GM19035 (cell line): ENCODE measurements at regions not wholly inside any gene's neighbourhood (a gene's known extent, or its start where the extent isn't known, plus 50 kb on each side); places are given as distances from the start of the nearest gene placed in this dataset.

Source experiments
- ATAC-seq: cut with Tn5 transposase; IDR thresholded peaks from one replicate; pipeline ENCODE4 v1.9.1; 2021; ENCODE audit not compliant: unreplicated experiment

DNA sequence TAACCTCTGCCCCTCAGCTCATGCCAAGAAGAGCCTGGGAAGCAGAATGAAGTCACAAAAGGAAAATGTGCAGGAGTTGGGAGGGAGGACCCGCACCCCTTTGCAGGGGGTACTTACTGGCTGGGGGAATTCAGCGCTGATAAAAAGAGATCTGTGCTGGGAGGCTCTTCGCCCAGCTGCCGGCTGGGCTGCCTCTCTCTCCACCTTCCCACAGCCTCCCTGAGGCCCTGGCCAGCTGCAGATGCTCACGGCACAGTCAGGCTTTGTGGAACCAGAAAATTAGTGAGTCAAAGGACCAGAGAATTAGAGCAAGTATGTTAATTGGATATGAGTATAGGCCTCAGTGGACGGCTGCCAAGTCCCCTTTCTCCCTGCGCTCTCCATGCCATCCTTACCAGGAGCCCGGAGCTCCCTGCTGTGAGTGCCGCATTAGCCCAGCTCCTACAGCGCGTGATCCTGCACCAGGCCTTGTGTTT, 181.7 kb upstream of the SH3BP4 start:
- ATAC-seq, result no peak

DNA sequence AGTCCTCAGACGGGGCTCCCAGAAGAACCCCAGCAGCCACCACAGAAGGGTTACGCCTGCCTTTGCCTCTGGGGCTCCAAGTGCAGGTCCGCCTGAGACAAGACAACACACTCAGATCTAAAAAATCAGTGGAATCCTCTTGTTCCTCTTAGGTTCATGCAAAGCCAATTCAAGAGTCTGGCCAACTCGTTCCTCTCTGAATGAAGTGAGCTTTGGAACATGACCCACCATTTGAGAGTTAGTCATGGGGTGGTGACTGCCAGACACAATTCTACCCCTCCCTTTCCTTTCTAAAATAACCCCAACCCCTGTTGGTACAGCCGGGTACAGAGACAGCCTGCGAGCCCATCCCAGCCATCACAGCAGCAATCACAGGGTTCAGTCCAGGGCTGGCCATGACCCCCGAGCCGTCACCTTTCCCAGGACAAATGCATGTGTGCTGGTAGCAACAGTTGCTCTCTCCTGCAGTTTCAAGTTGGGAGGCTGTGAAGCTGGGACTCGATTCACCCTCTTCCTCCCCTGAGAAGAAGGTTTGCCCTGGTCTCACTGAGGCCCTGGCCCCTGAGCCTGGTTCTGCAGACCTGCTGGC, 183.1 kb upstream of the SH3BP4 start:
- ATAC-seq, result no peak

DNA sequence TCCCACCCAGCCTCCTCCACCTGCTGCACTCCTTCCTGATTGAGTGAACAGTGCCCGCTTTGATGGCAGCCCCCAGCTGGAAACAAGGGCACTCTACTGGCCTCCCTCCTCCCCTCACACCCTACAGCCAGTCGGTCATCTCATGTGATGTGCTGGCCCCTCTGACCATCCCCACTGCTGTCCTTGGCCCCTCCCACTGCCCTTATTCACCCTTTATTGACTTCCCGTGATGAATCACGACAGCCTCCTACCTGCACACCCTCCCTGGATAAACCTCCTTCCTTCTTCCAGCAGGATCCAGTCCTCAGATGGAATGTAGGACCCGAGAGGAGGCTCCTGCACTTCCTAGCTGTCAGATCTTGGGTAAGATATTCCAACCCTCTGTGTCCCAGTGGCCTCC, 186.5 kb upstream of the SH3BP4 start:
- no peak for ATAC-seq

DNA sequence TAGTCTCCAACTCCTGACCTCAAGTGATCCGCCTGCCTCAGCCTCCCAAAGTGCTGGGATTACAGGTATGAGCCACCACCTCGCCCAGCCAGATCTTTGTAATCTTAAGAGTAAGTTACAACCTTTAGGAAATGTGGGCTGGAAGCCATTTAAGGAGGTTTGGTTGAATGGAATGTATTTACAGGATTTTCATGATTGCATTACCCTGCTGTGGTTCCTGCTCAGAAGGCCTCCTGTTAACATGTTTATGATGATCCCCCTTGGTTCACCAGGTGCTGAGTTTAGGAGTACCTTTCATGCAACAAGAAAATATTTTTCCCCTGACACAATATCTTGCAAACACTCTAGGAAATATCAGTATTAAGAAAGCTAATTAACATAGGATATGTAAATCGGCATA, 187.4 kb upstream of the SH3BP4 start:
- ATAC-seq, result no peak

DNA sequence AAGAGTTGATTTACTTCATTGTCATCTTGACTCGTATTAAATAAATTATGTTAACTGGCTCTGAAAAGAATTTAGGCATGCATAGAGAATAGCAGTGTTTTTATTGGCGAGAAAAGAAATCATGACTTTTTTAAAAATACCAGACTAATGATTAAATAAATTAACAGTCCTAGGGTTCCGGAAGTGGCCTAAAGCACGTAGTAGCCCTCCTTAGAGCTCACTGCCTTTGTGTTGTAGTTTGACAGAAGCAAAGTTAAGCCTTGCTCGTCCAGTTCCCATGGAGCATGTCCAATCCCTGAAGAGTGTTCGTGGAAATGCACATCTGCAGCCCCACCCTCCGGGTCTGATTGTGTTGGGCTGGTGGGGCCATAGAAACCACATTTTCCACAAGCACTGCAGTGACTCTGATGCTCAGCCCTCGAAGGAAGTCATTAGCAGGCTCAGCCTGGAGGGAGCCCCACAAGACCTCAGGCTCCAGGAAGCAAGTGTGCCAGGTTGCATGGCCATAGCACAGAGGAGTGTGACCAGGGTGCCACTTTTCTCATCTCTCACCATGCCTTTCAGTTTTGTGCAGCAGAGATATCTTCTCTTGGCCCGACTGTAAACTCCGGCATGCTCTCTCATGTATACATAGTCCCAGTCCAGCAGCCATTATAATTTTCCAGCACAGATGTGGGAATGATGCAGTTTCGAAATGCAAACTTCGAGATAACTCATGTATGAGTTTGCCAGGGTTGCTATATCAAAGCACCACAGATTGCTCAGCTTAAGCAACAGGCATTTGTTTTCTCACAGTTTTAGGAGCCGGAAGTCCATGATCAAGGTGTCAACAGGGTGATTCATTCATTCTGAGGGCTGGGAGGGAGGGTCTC, 188.6 kb upstream of the SH3BP4 start:
- ATAC-seq, result no peak

DNA sequence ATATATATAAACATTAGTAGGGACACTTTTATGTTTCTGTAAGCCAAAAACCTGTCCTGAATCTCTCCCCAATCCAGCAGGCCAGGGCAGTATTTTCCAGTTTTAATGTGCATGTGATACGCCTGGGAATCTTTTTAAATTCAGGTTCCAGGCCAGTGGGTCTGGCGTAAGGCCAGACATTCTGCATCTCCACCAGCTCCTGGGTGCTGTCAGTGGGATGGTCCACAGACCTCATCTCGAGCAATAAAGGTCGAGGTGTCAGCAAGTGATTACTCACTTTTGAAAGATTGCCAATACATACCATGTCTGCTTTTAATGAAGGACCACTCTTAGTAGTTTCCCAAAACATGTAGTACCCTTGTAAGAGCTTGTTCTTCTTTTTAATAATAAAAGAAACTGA, 189.9 kb upstream of the SH3BP4 start:
- no peak for ATAC-seq

DNA sequence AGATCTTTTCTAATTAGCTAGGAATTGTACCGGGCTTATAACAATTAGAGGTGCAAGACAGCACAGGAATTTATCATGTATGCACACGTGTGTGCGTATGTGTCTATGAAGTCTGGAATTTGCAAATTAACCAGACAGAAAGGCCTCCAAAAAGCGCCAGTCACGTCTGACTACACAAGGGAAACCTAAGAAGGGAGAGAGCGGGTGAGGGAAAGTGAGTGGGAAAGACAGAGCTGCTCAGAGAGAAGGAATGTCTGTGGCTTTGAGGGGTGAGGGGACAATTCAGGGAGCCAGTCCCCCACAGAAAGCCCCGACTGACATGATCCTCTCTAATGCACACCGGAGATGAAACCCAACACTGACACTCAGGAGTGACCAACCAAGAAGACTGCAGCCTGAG, 197.7 kb upstream of the SH3BP4 start:
- ATAC-seq, result no peak

DNA sequence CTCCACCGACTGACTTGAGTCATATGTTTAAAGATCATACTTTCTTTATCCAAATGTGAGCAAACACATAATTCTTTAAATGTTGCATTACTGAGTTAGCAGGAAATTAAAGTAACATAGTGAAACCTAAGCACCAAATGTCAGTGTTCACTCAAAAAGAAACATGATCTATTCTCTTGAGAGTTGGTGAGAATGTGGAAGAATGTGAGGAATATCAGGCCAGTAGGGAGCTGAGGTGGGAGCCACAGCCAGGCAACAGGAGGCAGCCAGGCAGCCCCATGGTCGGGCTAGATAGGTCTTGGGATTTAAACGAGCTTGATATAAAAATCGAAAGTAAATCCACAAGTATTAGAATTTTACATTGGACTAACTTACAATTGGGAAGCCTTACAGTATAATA, 198.1 kb upstream of the SH3BP4 start:
- ATAC-seq, result no peak

DNA sequence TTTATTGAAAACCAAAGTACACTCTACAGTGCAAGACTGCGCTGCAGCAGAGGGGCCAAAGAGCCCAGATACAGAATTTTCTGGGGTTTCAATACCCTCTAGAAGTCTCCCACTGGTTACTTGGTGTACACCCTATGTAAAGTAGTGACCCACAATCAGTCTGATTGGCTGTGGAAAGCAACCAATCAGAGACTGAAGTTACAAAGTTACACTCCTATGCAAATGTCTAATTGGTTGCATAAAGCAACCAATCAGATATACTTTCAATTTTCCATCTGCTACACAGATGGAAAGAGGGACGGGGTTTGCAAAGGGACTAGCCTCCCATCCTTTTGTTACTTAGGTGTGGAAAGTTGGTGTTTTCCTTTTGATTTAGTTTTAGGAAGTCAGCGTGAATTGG, 198.9 kb upstream of the SH3BP4 start:
- ATAC-seq, result no peak

DNA sequence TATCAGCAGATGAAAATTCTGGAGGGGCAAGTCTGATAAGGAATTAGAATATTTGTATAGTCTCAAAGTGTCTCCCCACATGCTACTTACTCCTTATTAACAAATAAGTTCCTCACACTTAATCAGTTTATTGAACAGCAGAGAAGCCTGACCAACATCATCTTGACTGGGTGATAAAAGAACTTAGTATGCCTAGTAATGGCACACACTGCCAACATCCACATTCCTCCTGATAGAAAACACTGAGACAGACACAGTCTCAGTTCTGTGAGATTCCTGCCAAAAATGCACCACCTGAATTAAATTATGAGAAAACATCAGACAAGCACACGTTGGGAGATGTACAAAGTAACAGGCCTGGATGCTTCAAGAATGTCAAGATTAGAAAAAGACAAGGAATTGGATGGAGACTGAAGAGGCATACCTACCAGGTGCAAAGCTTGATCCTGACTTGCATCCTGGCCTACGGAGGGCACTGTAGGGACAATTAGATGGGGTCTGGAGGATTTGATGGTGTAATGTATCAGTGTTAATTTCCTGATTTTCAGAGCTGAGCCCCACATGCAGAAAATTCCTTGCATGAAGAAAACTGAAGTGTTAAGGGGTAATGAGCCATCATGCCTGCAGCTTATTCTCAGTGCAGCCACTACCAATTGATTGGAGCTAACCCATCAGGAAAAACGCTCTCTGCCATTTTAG, 200.4 kb upstream of the SH3BP4 start:
- ATAC-seq, result no peak

DNA sequence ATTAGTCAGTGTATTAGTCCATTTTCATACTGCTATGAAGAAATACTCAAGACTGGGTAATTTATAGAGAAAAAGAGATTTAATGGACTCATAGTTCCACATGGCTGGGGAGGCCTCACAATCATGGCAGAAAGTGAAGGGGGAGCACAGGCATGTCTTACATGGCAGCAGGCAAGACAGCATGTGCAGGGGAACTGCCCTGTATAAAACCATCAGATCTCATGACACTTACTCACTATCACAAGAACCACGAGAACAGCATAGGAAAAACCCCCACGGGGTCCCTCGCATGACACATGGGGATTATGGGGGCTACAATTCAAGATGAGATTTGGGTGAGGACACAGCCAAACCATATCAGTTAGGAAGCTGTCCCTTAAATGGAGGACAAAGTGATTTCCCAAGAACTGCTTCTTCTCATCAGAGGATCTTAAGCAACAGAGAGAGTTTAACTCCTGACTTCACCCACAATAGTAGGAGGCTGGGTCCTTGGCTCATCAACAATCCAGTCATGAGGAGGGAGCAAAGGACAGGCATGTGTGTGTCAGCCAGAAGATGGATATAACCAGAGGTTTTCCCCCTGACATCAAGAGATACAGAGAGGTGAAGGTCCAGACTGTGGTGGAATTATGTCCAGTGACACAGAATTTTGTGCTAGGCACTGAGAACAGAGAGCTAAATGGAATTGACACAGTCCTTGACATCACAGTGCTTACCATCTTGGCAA, 203.8 kb upstream of the SH3BP4 start:
- no peak for ATAC-seq

DNA sequence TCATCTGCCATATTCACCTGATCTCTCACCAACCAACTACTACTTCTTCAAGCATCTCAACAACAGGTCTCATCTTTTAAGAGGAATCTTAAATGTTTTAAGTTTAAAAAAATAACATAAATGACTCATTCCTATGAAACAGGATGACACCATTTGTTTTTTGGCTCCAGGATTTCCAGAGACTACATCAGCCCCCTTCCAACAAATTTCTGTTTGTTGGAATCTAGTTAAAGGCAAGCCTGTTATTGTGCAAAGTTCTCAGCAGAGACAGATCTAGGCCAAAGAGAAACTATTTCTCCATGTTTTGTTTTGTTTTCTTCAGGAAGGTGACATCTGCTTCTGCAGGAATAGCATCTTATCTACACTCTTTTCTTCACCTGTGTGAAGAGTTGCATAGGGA, 204.8 kb upstream of the SH3BP4 start:
- no peak for ATAC-seq

DNA sequence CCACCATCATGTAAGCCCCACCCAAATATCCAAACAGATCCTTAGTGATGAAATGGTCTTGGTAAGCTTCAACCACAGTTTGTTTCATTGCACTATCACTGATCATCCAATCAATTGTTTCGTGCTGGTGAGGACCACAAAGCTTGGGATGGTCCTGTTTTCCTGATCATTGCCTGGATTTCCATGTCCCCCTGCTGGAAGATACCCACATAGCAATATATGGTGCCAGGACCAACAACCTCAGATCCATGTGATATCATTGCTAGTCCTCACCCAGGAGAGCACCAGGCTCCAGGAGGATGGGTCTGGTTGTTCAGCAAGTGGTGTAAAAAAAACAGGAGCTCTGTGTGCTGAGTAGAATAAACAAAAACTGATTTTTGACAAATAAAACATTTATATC, 206.5 kb upstream of the SH3BP4 start:
- no peak for ATAC-seq

DNA sequence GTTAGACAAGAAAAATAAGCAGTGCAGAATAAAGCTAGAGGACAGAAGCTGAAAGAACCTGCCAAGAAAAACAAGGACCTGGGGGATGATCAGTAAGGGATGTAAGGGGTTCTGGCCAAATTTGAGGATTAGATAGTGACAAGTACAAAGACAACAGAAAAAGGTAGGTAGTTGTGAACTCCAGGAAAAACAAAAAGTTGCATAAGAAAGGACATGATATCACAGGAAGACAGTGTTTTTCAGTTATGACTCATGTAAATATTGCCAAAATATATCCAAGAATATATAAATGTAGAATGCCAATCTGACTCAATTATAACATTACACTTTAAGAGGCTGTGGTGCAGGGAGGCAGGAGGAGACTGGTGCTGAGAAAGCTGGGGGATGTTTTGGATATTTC, 209.8 kb upstream of the SH3BP4 start:
- ATAC-seq, result no peak

DNA sequence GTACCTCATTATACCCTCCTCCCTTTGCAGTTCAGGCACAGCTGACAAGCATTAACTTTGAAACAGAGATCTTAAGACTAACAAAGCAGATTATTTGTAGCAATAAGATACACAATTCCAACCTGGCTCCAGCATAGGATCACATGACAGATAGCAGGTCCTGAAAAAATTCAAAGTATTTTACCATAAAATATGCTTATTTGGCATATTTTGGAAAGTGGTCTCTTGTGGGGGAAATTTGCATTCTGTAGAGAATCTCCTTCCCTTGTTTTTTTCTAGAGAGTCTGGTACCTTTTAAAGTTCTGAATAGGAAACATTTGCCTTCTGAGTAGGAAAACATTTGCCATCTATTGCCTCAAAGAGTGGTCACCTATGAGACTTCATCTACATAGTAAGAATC, 212.8 kb upstream of the SH3BP4 start:
- ATAC-seq, result no peak

DNA sequence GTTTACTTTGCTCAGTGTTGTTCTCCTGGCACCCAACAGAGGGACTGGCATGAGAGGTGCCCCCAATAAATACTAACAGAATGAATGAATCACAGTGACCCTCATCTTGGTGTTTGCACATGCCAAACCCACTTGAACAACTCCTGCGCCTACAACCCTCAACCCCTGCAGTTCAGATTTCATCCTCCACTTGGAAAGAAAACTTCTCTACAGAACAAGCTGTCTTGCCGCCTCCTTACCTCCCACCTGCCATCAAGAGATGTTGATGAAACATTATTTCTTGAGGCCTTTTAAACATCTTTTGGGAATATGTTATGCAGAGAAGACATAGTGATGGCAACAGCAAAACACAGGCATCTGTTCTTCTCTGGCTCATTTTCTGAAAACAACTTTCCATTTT, 216.0 kb upstream of the SH3BP4 start:
- no peak for ATAC-seq

DNA sequence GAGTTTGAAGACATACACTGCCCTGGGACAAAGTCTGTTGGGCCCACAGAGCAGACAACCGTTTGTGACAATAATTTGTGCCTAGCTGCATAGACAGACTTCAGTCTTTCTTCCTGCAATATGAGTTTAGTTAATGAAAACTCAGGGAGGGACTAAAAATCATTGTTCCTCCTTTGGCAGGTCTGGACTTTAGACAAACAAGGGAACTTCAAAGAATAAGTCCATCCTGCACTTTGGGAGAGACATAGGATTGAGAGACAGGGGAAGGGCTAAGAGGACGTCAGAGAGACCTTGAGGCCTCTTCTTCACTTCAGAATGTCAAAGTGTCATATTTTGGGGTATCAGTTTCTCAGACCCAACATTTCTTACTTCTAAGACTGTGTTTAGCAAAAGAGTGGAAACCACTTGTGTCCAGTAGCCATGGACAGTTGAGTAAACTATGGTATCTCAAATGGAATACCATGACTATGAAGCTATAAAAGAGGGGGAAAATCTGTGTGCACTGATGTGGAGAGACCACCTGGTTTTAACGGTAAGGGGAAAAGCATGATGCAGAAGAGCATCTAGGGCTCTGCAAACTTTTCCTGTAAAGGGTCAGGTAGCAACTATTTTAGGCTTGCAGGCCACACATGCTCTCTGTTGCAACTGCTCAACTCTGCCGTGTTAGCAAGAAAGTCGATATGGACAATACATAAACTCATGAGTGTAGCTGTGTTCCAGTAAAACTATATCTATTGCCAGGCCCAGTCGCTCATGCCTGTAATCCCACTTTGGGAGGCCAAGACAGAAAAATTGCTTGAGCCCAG, 217.8 kb upstream of the SH3BP4 start:
- no peak for ATAC-seq

DNA sequence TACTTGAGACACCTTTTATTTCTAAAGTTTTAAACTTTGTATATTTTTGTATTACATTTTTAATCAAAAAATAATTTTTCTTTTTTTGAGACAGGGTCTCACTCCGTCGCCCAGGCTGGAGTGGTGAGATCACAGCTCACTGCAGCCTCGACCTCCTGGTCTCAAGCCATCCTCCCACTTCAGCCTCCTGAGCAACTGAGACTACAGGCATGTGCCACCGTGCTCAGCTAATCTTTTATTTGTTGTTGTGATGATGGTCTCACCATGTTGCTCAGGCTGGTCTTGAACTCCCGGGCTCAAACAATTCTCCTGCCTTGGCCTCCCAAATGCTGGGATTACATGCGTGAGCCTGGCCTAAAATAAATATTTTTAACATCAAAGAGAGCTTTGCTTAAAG, 218.7 kb upstream of the SH3BP4 start:
- ATAC-seq, result no peak

DNA sequence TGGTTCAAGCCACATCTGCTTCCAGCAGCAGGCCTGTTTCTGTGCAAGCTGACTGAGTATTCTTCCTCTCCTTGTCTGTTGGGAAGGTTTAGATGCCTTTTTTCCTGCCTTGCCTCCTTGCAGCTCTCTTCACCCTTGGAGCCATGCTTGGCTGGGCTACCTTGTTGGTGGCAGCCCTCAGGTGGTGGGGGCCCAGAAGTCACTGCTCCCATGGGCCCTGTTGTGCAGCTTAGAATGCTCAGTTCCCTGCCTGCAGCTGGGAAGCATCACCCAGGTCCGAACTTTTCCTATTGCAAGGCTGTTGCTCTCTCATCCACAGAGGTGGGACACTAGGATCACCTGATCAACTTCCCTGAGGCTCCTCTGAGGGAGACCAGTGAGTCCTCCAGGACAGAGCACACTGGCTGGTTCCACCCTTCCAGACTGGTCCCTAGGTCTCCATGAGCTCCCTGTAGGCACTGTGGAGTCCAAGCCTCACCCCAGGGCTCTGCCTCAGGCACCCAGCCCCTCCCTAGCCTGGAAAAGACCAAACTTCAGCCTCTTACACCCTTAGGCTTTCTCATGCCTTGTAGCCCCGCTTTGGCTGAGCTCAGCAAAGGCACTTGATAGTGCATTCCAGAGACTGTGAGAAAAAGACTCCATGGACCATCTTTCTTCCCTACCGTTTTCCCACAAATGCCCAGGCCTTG, 219.3 kb upstream of the SH3BP4 start:
- ATAC-seq, result no peak

DNA sequence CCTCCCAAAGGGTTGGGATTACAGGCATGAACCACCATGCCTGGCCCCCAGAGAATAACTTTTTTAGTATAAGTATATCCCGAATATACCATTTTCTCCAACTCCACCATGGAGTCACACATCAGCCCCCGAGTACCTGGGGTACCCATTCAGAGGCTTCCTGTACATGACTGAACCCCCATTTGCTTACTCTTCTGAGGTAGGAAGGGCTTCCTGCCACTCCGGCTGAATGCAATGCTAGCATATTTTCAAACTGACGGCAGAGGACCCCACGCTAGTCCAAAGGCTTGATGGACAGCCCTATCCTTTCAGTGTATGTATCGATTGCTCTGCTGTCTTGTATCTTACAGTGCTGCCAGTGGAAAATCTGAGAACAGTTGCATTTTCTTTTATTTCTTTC, 220.6 kb upstream of the SH3BP4 start:
- no peak for ATAC-seq
